ACC112 (cell line): ENCODE measurements at regions not wholly inside any gene's neighbourhood (a gene's known extent, or its start where the extent isn't known, plus 50 kb on each side); places are given as distances from the start of the nearest gene placed in this dataset.
"Not testable (repeated sequence)": the region's sequence is repeated elsewhere in the genome, so short reads cannot be mapped to it uniquely, and the experiment has no call there.

Experiments
- H2AFZ ChIP-seq: fragments of 200-600 bp; sonication (generic); one replicate; pipeline ENCODE4 v1.6.0; 2017; ENCODE audit warnings: antibody characterized with exemption, low read length; ENCODE audit not compliant: unreplicated experiment
- H3K27ac ChIP-seq: fragments of 200-600 bp; sonication (generic); 2 replicates; pipeline ENCODE4 v1.5.1; 2014; ENCODE audit warnings: low read depth, mild to moderate bottlenecking, antibody characterized with exemption, low read length, moderate library complexity
- H3K27me3 ChIP-seq: fragments of 200-600 bp; sonication (generic); 2 replicates; pipeline ENCODE4 v1.6.1; 2014; ENCODE audit warnings: mild to moderate bottlenecking, antibody characterized with exemption, low read length, moderate library complexity, mixed read lengths; ENCODE audit not compliant: insufficient read depth
- H3K36me3 ChIP-seq: fragments of 200-600 bp; sonication (generic); 2 replicates; pipeline ENCODE4 v1.6.1; 2016; ENCODE audit warnings: mild to moderate bottlenecking, antibody characterized with exemption, low read length, moderate library complexity, mixed read lengths; ENCODE audit not compliant: insufficient read depth
- H3K4me1 ChIP-seq: fragments of 200-600 bp; sonication (generic); one replicate; pipeline ENCODE4 v1.6.1; 2016; ENCODE audit warnings: low read length, mixed read lengths; ENCODE audit not compliant: insufficient read depth, unreplicated experiment, control insufficient read depth
- H3K4me3 ChIP-seq: fragments of 200-600 bp; sonication (generic); 2 replicates; pipeline ENCODE4 v1.5.1; 2014; ENCODE audit warnings: mild to moderate bottlenecking, low read depth, low read length
- H3K79me2 ChIP-seq: fragments of 200-600 bp; sonication (generic); one replicate; pipeline ENCODE4 v1.6.0; 2016; ENCODE audit warnings: low read length; ENCODE audit not compliant: control insufficient read depth, unreplicated experiment, insufficient read depth

DNA sequence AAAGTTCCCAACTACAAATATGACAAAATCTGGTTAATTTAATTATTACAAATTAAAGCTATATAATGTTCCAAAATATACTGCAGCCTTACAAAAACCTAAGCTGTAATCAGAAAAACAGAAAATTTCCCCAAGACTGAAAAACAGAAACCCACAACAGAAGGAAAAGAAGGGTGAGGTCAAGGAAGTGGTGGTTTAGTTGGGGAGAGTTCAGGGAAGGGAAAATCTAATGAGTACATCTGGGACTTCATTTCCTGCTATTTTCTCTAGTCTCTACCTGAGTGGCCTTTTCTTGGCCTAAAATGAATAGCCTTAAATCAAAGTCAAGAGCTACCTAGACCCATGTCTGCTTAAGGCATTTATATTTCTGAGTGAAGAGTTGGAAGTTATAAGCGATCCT, 66.2 kb upstream of the BEND6 start:
- Histone ChIP-seq H3K4me3 (no peak overlapping the region), H3K4me1 (peaks cover 39% of the 10 kb centered on the region), H3K79me2 (peaks cover 14% of the 10 kb centered on the region), H3K27me3 (no peaks in the 10 kb centered on the region), H2AFZ (no peak overlapping the region), H3K27ac (0 out of 2 replicates have a peak overlapping the region, but pooled peaks have one; percentile 7), H3K36me3 (peaks cover 12% of the 10 kb centered on the region; the same call in 1 of the 2 replicates)

DNA sequence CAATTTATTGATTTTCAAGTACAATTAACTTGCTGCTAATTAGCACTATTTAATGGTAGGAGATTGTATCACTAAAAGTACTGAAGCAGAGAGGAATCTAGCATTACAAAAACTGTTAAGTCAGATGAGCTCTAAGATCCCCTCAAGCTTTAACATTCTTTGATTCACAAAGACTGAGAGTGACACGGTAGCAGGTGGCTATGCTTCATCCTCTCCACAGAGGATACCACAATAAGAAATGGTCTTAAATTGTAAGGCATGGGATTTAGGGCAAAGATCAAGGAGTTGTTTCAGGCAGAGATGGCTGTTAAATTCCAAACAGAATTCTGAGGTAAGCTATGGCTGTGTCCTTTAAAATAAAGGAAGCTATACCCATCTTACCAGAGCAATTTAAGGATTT, 67.8 kb upstream of the BEND6 start:
- H3K27me3 ChIP-seq = no peaks in the 10 kb centered on the region
- H2AFZ ChIP-seq = no peak overlapping the region

DNA sequence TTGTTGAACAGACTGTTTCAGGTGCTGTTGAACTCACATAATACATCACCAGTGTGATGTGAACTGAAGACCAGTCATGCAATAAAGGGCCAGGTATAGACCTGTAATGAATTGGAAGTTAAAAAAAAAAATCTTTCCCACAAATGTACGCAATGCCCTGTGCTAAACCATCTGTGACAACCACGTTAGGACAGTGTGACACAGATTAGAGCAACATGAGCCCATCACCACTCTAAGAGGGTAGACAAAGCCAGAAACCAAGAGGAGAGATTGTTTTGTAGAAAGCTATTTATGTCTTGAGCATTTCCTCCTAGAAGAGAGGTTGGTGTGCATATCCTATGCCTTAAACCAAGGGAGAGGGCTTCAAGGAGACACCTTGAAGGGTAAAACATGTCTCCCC, 77.0 kb upstream of the BEND6 start:
- no peak overlapping the region for H3K27ac ChIP-seq

More for the DNA sequence above, 67.8 kb upstream of the BEND6 start:
- H3K79me2 ChIP-seq = peaks cover 15% of the 10 kb centered on the region
- no peak overlapping the region for H3K4me3 ChIP-seq
- peaks cover 9% of the 10 kb centered on the region; the same call in 1 of the 2 replicates for H3K36me3 ChIP-seq
- H3K27ac ChIP-seq = no peak overlapping the region
- peaks cover 40% of the 10 kb centered on the region for H3K4me1 ChIP-seq

DNA sequence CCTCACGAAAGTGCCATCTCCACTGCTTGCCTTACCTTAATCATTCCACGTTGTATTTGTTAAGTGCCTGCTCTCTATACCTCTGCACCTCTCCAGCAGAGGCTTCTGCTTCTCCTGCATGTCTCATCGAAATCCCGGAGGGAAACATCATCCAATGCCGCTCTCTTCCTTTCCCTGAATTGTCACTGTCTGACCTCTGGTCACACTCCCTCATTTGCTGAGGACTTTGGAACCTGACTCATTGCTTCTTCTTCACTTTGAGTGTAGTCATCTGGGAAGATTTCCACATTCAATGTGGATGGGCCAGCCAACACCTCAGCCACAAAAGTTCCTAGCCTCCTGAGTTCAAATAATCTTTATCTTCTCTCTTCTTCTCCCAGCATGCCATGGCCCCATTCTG, 78.9 kb upstream of the BEND6 start:
- no peak overlapping the region for H3K4me3 ChIP-seq
- H3K36me3 ChIP-seq = peaks cover 7% of the 10 kb centered on the region
- H3K27me3 ChIP-seq = no peaks in the 10 kb centered on the region
- H3K4me1 ChIP-seq = peaks cover 9% of the 10 kb centered on the region
- no peak overlapping the region for H2AFZ ChIP-seq
- peaks cover 9% of the 10 kb centered on the region for H3K79me2 ChIP-seq
- H3K27ac ChIP-seq = no peak overlapping the region

More for the DNA sequence above, 77.0 kb upstream of the BEND6 start:
- Histone ChIP-seq H2AFZ (no peak overlapping the region), H3K4me3 (no peak overlapping the region), H3K79me2 (peaks cover 15% of the 10 kb centered on the region), H3K36me3 (peaks cover 7% of the 10 kb centered on the region), H3K4me1 (peaks cover 14% of the 10 kb centered on the region), H3K27me3 (no peaks in the 10 kb centered on the region)

DNA sequence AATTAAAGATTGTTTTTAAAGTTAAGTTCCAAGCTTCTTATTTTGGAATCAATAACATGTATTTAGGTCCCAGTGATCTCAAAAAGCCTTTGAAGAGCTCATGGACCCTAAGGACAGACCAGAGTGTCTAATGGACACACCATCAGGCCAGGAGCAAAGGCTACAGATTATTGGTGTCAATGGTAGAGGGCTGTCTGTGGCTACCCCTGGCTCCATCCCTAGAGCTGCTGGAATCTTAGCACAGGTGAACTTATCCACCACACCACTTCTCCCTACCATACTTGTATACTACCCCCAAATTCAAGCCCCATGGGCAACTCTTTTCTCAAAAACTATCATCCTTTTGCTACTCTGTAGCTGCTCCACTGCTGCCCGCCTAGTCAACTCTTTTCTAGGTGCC, 79.4 kb upstream of the BEND6 start:
- Histone ChIP-seq H3K27me3 (no peaks in the 10 kb centered on the region), H2AFZ (no peak overlapping the region), H3K36me3 (peaks cover 7% of the 10 kb centered on the region), H3K27ac (no peak overlapping the region), H3K79me2 (peaks cover 10% of the 10 kb centered on the region), H3K4me3 (no peak overlapping the region), H3K4me1 (peaks cover 9% of the 10 kb centered on the region)

DNA sequence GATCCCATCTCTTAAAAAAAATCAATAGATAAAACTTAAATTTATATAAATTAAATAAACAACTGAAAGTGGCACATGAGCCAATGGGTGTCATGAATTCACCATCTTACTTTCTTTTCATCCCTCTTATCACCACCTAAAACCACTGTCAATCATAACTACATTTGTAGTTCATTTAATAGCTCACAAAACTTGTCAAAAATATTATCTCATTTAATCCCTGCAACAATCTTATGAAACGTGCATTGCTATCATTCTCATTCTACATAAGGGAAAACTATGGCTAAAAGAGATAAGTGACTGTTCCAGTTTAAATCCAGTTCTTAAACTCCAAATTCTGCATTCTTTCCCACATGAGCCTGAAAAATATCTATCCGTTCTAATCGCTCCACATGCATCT, 80.6 kb upstream of the BEND6 start:
- H3K4me3 ChIP-seq = no peak overlapping the region
- H3K79me2 ChIP-seq = peaks cover 10% of the 10 kb centered on the region
- no peaks in the 10 kb centered on the region for H3K27me3 ChIP-seq
- H3K27ac ChIP-seq = no peak overlapping the region
- H2AFZ ChIP-seq = no peak overlapping the region
- H3K36me3 ChIP-seq = peaks cover 7% of the 10 kb centered on the region
- peaks cover 17% of the 10 kb centered on the region for H3K4me1 ChIP-seq

DNA sequence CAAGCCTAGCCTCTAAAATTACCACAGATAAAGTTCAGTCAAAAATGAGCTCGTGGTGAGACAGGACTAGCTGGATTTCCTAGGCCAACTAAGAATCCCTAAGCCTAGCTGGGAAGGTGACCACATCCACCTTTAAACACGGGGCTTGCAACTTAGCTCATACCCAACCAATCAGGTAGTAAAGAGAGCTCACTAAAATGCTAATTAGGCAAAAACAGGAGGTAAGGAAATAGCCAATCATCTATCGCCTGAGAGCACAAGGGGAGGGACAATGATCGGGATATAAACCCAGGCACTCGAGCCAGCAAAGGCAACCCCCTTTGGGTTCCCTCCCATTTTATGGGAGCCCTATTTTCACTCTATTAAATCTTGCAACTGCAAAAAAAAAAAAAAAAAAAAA, 84.9 kb upstream of the BEND6 start:
- Histone ChIP-seq H3K4me1 (peaks cover 46% of the 10 kb centered on the region), H3K79me2 (peaks cover 13% of the 10 kb centered on the region), H3K27ac (peak overlapping the region; percentile 95)
- H2AFZ ChIP-seq, H3K27me3 ChIP-seq, H3K36me3 ChIP-seq, H3K4me3 ChIP-seq: not testable (repeated sequence)

DNA sequence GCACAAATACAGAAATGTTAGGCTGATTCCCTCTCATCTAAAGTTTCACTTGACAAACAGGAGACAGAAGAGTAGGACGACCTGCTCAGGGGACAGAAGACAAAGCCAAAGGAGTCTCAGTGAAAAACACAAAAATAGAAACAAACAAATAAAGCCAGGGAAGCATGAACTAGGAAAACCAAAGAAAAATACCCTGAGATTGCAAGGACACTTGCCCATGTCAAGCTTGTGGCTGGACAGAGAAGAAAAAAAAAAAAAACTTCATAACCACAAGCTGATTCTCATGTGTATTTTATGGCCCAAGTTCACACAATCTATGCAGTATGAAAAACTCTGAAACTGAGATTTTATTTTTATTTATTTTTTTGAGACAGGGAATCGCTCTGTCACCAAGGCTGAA, 85.6 kb upstream of the BEND6 start:
- peak overlapping the region; percentile 55; the same call in 1 of the 2 replicates for H3K4me3 ChIP-seq
- no peaks in the 10 kb centered on the region for H3K27me3 ChIP-seq
- H3K36me3 ChIP-seq = peaks cover 3% of the 10 kb centered on the region; the same call in 1 of the 2 replicates
- H3K79me2 ChIP-seq = peaks cover 17% of the 10 kb centered on the region
- peak overlapping the region; percentile 95 for H3K27ac ChIP-seq
- H2AFZ ChIP-seq = no peak overlapping the region
- peaks cover 53% of the 10 kb centered on the region for H3K4me1 ChIP-seq

DNA sequence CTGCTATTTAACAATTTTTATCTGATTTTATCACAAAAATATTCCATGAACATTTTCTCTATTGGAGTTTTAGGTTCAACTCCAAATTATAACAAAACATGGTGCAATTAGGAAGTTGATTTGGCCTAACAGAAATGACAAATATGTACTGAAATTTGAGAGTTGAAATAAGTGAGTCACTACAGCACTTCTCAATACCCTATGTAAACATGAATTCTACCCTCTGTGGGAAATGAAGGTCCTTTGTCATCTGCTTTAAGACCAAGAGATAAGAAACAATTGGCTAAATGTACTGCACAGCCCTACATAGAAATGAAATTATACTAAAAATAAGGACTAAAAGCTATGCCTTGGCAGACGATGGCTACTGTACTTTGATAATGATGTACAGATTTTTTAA, 86.2 kb upstream of the BEND6 start:
- Histone ChIP-seq H3K36me3 (peaks cover 3% of the 10 kb centered on the region; the same call in 1 of the 2 replicates), H3K4me3 (peak overlapping the region; percentile 60), H3K27me3 (no peaks in the 10 kb centered on the region), H3K27ac (peak overlapping the region; percentile 95), H3K4me1 (peaks cover 60% of the 10 kb centered on the region), H3K79me2 (peaks cover 17% of the 10 kb centered on the region), H2AFZ (no peak overlapping the region)

DNA sequence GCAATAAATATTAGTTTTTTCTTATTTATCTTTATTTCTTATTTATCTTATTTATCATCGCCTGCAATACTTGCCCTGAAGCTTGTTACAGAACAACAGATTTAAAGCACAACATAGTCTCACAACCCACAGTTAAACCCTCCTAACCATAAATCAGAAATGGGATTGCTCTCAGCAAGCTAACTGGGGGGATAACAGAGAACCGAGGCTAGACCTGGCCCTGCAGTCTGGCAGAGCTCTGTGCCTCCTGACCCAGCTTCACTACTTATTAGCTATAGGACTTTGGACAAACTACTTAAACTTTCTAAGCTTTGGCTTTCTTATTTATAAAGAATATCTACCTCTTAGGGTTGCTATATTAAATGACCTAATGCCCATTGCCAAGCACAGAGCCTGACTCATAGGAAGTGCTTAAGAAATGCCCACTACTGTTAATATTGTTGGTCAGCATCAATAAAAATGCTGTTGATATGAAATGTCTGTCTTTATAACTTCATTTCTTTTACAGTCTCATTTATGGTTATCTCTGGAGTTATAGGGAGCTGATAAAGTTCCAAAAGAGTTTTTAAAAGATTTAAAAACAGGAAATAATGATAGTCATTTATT, 87.9 kb upstream of the BEND6 start:
- Histone ChIP-seq H2AFZ (no peak overlapping the region), H3K27me3 (no peaks in the 10 kb centered on the region), H3K27ac (peak overlapping the region; percentile 95), H3K36me3 (no peaks in the 10 kb centered on the region), H3K4me3 (no peak overlapping the region), H3K4me1 (peaks cover 76% of the 10 kb centered on the region), H3K79me2 (peaks cover 17% of the 10 kb centered on the region)

DNA sequence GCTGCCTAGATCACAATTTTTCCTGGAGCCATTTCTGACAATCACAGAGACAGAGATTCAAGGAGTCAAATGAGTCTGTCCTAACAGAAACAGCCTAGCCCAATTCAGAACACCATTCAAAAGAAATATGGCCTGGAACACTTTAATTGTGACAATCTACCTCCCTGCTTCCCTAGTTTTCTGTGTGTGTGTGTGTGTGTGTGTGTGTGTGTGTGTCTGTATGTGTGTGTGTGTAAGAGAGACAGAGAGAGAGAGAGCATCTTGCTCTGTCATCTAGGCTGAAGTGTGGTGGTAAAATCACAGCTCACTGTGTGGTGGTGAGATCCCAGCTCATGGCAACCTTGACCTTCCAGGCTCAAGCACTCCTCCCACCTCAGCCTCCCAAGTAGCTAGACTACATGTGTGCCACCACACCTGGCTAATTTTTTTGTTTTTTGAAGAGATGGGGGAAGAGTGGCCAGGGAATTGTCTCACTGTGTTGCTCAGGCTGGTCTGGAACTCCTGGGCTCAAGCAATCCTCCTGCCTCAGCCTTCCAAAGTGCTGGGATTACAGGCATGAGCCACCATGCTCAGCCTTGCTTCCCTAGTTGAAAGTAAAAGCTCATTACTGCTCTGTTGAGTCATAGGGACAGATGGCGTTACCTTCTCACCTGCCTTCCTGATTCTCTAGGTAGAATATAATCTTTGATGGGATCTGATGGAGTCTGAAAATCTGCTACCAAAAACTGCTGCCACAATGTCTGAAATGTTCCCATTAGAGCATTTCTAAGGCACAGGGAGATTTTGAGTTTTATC, 89.6 kb upstream of the BEND6 start:
- Histone ChIP-seq H3K27me3 (no peaks in the 10 kb centered on the region), H3K4me3 (no peak overlapping the region), H3K36me3 (no peaks in the 10 kb centered on the region), H3K4me1 (peaks cover 94% of the 10 kb centered on the region), H2AFZ (no peak overlapping the region), H3K79me2 (peaks cover 16% of the 10 kb centered on the region), H3K27ac (peak overlapping the region; percentile 92)
